ENCODE measurements at regions not wholly inside any gene's neighbourhood (a gene's known extent, or its start where the extent isn't known, plus 50 kb on each side); places are given as distances from the start of the nearest gene placed in this dataset.

DNA sequence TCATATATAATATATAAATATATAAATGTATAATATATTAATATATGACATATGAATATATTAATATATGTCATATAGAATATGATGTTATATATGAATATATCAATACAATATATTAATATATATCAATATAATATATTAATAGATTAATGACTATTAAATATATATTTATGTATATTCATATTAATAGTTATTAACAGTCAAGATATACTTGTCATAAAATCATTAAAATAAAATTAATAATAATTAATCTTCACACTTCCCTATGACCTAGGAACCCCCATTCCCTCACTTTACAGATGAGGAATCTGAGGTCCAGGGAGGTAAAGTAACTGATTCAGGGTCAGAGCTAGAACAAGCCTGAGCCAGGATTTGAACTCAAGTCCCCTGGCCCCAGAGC is 70.6 kb upstream of the SLC6A11 start:
- TF ChIP-seq, protein P1, sequence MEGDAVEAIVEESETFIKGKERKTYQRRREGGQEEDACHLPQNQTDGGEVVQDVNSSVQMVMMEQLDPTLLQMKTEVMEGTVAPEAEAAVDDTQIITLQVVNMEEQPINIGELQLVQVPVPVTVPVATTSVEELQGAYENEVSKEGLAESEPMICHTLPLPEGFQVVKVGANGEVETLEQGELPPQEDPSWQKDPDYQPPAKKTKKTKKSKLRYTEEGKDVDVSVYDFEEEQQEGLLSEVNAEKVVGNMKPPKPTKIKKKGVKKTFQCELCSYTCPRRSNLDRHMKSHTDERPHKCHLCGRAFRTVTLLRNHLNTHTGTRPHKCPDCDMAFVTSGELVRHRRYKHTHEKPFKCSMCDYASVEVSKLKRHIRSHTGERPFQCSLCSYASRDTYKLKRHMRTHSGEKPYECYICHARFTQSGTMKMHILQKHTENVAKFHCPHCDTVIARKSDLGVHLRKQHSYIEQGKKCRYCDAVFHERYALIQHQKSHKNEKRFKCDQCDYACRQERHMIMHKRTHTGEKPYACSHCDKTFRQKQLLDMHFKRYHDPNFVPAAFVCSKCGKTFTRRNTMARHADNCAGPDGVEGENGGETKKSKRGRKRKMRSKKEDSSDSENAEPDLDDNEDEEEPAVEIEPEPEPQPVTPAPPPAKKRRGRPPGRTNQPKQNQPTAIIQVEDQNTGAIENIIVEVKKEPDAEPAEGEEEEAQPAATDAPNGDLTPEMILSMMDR (optimal IDR thresholded peaks at IDR 0.05 in 1 of 3, IDR thresholded peaks at IDR 0.05 in 1 of 3, conservative IDR thresholded peaks at IDR 0.05 in 1 of 3; ENCODE audit: extremely low read depth in 1 of 3, insufficient read depth in 2 of 3, low read length in 3 of 3), result no peak
- TF ChIP-seq EZH2 (IDR thresholded peaks at IDR 0.05; ENCODE audit: low read length), result no peak
- Histone ChIP-seq H3K9me1 (ENCODE audit: control insufficient read depth, extremely low read depth, insufficient read depth, low read length) (no peaks in the 10 kb centered on the region), H3K9ac (ENCODE audit: control insufficient read depth, extremely low read depth, insufficient read depth, low read length) (no peak overlapping the region), H2AFZ (ENCODE audit: control insufficient read depth, low read length) (no peak overlapping the region), H3K36me3 (ENCODE audit: control insufficient read depth in 2 of 2, extremely low read depth in 1 of 2, insufficient read depth in 2 of 2, low read length in 2 of 2) (no peaks in the 10 kb centered on the region), H3K4me3 (ENCODE audit: control insufficient read depth in 2 of 3, extremely low read depth in 1 of 3, insufficient read depth in 2 of 3, low read depth in 1 of 3, low read length in 3 of 3) (no peak overlapping the region), H3K27ac (ENCODE audit: control insufficient read depth, insufficient read depth, low read length) (no peak overlapping the region), H3K27me3 (ENCODE audit: control insufficient read depth, extremely low read depth, insufficient read depth, low read length) (peaks cover 17% of the 10 kb centered on the region), H4K20me1 (ENCODE audit: control insufficient read depth, extremely low read depth, insufficient read depth, low read length) (no peaks in the 10 kb centered on the region), H3K4me2 (ENCODE audit: control insufficient read depth, extremely low read depth, insufficient read depth, low read depth, low read length) (no peak overlapping the region), H3K9me3 (ENCODE audit: control insufficient read depth, low read depth, low read length) (no peaks in the 10 kb centered on the region), H3K79me2 (ENCODE audit: control insufficient read depth, insufficient read depth, low read length) (no peaks in the 10 kb centered on the region), H3K4me1 (ENCODE audit: control insufficient read depth, extremely low read depth, insufficient read depth, low read length) (no peaks in the 10 kb centered on the region)
- FAIRE-seq (no peak), DNase-seq (ENCODE audit: low read depth, low spot score) (no peak)
- dilution Hi-C loops (cut with MboI; ENCODE audit: extremely low pct_ligation_motif_present, low sequenced_read_pairs), result no loop called here

DNA sequence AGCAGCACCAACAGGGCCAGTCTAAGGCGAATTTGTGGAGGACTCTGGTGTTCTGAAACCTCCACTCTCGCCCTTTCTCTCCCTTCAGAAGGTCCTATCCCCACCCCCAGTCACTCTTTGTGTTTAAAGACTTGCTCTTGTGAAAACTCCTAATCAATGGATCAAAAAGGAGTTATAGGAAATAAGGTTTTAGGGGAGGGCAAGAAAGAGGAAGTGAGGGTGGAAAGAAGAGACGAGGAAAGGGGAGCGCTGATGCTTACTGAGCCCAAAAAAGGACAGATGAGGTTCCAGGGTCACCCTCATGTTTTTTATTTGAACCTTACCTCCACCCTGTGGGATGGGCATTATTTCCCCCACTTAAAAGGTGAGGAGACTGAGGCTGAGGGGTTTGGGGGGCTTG is 70.0 kb upstream of the SLC6A11 start:
- TF ChIP-seq, protein P1 (optimal IDR thresholded peaks at IDR 0.05 in 1 of 3, IDR thresholded peaks at IDR 0.05 in 1 of 3, conservative IDR thresholded peaks at IDR 0.05 in 1 of 3; ENCODE audit: extremely low read depth in 1 of 3, insufficient read depth in 2 of 3, low read length in 3 of 3), result no peak
- no peak for TF ChIP-seq EZH2 (IDR thresholded peaks at IDR 0.05; ENCODE audit: low read length)
- H3K36me3 ChIP-seq (ENCODE audit: control insufficient read depth in 2 of 2, extremely low read depth in 1 of 2, insufficient read depth in 2 of 2, low read length in 2 of 2), result no peaks in the 10 kb centered on the region
- no peak overlapping the region for H3K27ac ChIP-seq (ENCODE audit: control insufficient read depth, insufficient read depth, low read length)
- H3K9me3 ChIP-seq (ENCODE audit: control insufficient read depth, low read depth, low read length), result no peaks in the 10 kb centered on the region
- no peak overlapping the region for H3K4me3 ChIP-seq (ENCODE audit: control insufficient read depth in 2 of 3, extremely low read depth in 1 of 3, insufficient read depth in 2 of 3, low read depth in 1 of 3, low read length in 3 of 3)
- no peak overlapping the region for H3K4me2 ChIP-seq (ENCODE audit: control insufficient read depth, extremely low read depth, insufficient read depth, low read depth, low read length)
- H4K20me1 ChIP-seq (ENCODE audit: control insufficient read depth, extremely low read depth, insufficient read depth, low read length), result no peaks in the 10 kb centered on the region
- dilution Hi-C loops (cut with MboI; ENCODE audit: extremely low pct_ligation_motif_present, low sequenced_read_pairs), result no loop called here
- DNase-seq (ENCODE audit: low read depth, low spot score), result no peak
- H3K4me1 ChIP-seq (ENCODE audit: control insufficient read depth, extremely low read depth, insufficient read depth, low read length), result no peaks in the 10 kb centered on the region
- no peaks in the 10 kb centered on the region for H3K9me1 ChIP-seq (ENCODE audit: control insufficient read depth, extremely low read depth, insufficient read depth, low read length)
- H2AFZ ChIP-seq (ENCODE audit: control insufficient read depth, low read length), result no peak overlapping the region
- H3K9ac ChIP-seq (ENCODE audit: control insufficient read depth, extremely low read depth, insufficient read depth, low read length), result no peak overlapping the region
- no peaks in the 10 kb centered on the region for H3K79me2 ChIP-seq (ENCODE audit: control insufficient read depth, insufficient read depth, low read length)
- FAIRE-seq, result no peak
- peaks cover 23% of the 10 kb centered on the region for H3K27me3 ChIP-seq (ENCODE audit: control insufficient read depth, extremely low read depth, insufficient read depth, low read length)

Data from keratinocyte (primary cell).